Hepatocyte (in vitro differentiated cells): ENCODE measurements at regions not wholly inside any gene's neighbourhood (a gene's known extent, or its start where the extent isn't known, plus 50 kb on each side); places are given as distances from the start of the nearest gene placed in this dataset.

Experiments
- DNase-seq: peaks from one replicate; pipeline ENCODE4 v3.0.0-alpha.2; 2016; ENCODE audit warnings: low spot score
- H2AFZ ChIP-seq: fragments of 200-600 bp; sonication (generic); 2 replicates; pipeline ENCODE4 v1.6.0; 2016; ENCODE audit warnings: antibody characterized with exemption, mild to moderate bottlenecking
- H3K27ac ChIP-seq: fragments of 200-600 bp; sonication (generic); 2 replicates; pipeline ENCODE4 v1.5.1; 2016; ENCODE audit warnings: mild to moderate bottlenecking
- H3K27me3 ChIP-seq: fragments of 200-600 bp; sonication (generic); 2 replicates; pipeline ENCODE4 v1.6.1; 2016
- H3K36me3 ChIP-seq: fragments of 200-600 bp; sonication (generic); replicated peaks from 2 replicates; pipeline ENCODE4 v1.5.1; 2016; ENCODE audit warnings: low read depth; ENCODE audit not compliant: insufficient read depth
- H3K4me1 ChIP-seq: fragments of 200-600 bp; sonication (generic); 2 replicates; pipeline ENCODE4 v1.5.1; 2016; ENCODE audit warnings: mild to moderate bottlenecking, moderate library complexity; ENCODE audit not compliant: insufficient read depth
- H3K4me2 ChIP-seq: fragments of 200-600 bp; sonication (generic); 2 replicates; pipeline ENCODE4 v1.6.0; 2016
- H3K4me3 ChIP-seq: fragments of 200-600 bp; sonication (generic); 2 replicates; pipeline ENCODE4 v1.5.1; 2016; ENCODE audit warnings: mild to moderate bottlenecking
- H3K79me2 ChIP-seq: fragments of 200-600 bp; sonication (generic); 2 replicates; pipeline ENCODE4 v1.6.0; 2017; ENCODE audit warnings: mild to moderate bottlenecking
- H3K9me2 ChIP-seq: fragments of 200-600 bp; sonication (generic); replicated peaks from 2 replicates; pipeline ENCODE4 v1.6.0; 2017; ENCODE audit warnings: mild to moderate bottlenecking; ENCODE audit not compliant: insufficient read depth
- H3K9me3 ChIP-seq: fragments of 200-600 bp; sonication (generic); 2 replicates; pipeline ENCODE4 v1.5.1; 2016; ENCODE audit warnings: low read depth, mild to moderate bottlenecking
- H4K20me1 ChIP-seq: fragments of 200-600 bp; sonication (generic); 2 replicates; pipeline ENCODE4 v1.6.0; 2016; ENCODE audit warnings: mild to moderate bottlenecking; ENCODE audit not compliant: insufficient read depth, poor library complexity, severe bottlenecking
- EZH2 ChIP-seq: fragments of 200-600 bp; sonication (generic); IDR thresholded peaks from 2 replicates; pipeline ENCODE4 v1.6.1; 2016; ENCODE audit warnings: antibody characterized with exemption, mild to moderate bottlenecking, borderline replicate concordance
- EZH2phosphoT487 ChIP-seq: fragments of 200-600 bp; sonication (generic); IDR thresholded peaks from one replicate; pipeline ENCODE4 v1.6.1; 2018; ENCODE audit warnings: antibody characterized with exemption, mild to moderate bottlenecking, low read depth, moderate library complexity; ENCODE audit not compliant: unreplicated experiment, severe bottlenecking
- WGBS: methylation state at CpG from one replicate; pipeline ENCODE4 v1.1.6; 2016; ENCODE audit warnings: low lambda C conversion rate; ENCODE audit errors: missing lambda C conversion rate; 5-methylcytosine and 5-hydroxymethylcytosine counted together
- TF ChIP-seq, protein P1 (sequence below): fragments of 200-600 bp; sonication (generic); IDR thresholded peaks from 2 replicates; pipeline ENCODE4 v1.5.1; 2016; ENCODE audit warnings: antibody characterized with exemption, mild to moderate bottlenecking; ENCODE audit not compliant: poor library complexity

DNA sequence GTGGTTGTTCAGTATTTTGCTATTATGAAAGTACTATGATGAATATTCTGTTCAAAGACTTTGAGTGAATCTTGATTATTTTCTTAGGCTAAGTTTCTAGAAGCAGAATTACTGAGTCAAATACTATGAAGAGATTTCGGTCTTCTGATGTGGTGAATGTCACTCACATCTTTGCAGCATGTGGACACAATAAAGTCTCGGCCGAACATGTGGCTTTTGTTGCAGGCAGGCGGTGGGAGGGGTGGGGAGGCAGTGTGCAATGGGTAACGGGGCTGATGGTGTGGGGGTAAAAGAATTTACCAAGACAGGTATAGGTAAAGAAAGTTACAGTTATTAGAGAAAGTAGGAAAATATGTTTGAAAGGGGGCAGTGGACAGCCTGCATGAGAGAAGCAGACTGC, 156.4 kb upstream of the DTNBP1 start:
- H3K9me2 ChIP-seq, result no peaks in the 10 kb centered on the region
- H3K27ac ChIP-seq, result no peak overlapping the region
- H3K79me2 ChIP-seq, result no peaks in the 10 kb centered on the region
- H3K4me1 ChIP-seq, result no peaks in the 10 kb centered on the region
- DNase-seq, result no peak
- WGBS, result 57% methylated on average over 5 of the region's 5 CpGs
- no peaks in the 10 kb centered on the region for H3K27me3 ChIP-seq
- H4K20me1 ChIP-seq, result no peaks in the 10 kb centered on the region
- no peaks in the 10 kb centered on the region for H3K36me3 ChIP-seq
- no peaks in the 10 kb centered on the region for H3K9me3 ChIP-seq
- no peak overlapping the region for H3K4me3 ChIP-seq
- no peak overlapping the region for H2AFZ ChIP-seq
- no peak overlapping the region for H3K4me2 ChIP-seq
- no peak for TF ChIP-seq EZH2
- no peak for TF ChIP-seq EZH2phosphoT487
- TF ChIP-seq, protein P1, sequence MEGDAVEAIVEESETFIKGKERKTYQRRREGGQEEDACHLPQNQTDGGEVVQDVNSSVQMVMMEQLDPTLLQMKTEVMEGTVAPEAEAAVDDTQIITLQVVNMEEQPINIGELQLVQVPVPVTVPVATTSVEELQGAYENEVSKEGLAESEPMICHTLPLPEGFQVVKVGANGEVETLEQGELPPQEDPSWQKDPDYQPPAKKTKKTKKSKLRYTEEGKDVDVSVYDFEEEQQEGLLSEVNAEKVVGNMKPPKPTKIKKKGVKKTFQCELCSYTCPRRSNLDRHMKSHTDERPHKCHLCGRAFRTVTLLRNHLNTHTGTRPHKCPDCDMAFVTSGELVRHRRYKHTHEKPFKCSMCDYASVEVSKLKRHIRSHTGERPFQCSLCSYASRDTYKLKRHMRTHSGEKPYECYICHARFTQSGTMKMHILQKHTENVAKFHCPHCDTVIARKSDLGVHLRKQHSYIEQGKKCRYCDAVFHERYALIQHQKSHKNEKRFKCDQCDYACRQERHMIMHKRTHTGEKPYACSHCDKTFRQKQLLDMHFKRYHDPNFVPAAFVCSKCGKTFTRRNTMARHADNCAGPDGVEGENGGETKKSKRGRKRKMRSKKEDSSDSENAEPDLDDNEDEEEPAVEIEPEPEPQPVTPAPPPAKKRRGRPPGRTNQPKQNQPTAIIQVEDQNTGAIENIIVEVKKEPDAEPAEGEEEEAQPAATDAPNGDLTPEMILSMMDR, result no peak

DNA sequence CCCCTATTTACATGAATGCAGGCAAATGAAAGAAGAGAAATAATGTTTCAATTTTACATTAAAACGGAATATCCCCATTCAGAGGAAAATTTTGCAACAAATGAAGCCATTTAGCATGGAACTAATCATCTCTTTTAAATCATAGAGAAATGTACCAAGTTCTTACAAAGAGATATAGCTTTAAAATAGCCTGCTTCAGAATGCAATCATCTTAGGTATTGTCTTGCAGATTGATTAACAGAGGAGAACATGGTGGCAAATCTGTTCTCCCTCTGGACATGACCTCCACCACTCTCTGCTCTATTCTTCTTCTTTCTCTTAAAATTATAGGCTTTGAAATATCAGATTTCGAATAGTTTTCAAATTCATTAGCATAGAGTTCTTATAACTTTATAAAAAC, 155.7 kb upstream of the DTNBP1 start:
- H3K4me1 ChIP-seq, result no peaks in the 10 kb centered on the region
- H3K36me3 ChIP-seq, result no peaks in the 10 kb centered on the region
- H4K20me1 ChIP-seq, result no peaks in the 10 kb centered on the region
- H3K4me3 ChIP-seq, result no peak overlapping the region
- H3K9me2 ChIP-seq, result no peaks in the 10 kb centered on the region
- no peak overlapping the region for H2AFZ ChIP-seq
- WGBS, result 50% methylated on average over 2 of the region's 2 CpGs
- H3K27me3 ChIP-seq, result no peaks in the 10 kb centered on the region
- H3K4me2 ChIP-seq, result no peak overlapping the region
- no peak for TF ChIP-seq EZH2
- TF ChIP-seq, protein P1, result no peak
- TF ChIP-seq EZH2phosphoT487, result no peak
- no peaks in the 10 kb centered on the region for H3K9me3 ChIP-seq
- no peaks in the 10 kb centered on the region for H3K79me2 ChIP-seq
- no peak overlapping the region for H3K27ac ChIP-seq
- no peak for DNase-seq

DNA sequence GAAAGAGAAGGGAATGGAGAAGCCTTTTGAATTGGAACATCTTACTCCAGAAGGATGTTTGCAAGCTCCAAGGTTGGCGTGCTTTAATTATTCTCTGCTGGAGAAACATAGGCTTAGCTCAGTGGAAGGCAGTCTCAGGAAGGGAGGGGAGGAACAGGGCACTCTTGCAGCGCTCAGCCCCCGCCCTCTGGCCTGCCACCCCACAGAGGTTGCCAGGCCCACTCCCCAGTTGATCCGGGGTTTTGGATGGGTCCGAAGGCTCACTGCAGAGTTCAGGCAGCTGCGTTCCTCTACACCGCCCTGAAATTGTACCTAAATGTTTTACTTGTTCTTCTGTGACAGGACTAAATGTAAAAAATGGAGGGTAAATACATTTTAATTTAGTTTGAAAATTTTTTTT, 155.2 kb upstream of the DTNBP1 start:
- H3K79me2 ChIP-seq, result no peaks in the 10 kb centered on the region
- no peak overlapping the region for H3K27ac ChIP-seq
- TF ChIP-seq, protein P1, result no peak
- TF ChIP-seq EZH2phosphoT487 (no peak), EZH2 (no peak)
- H3K9me2 ChIP-seq, result no peaks in the 10 kb centered on the region
- DNase-seq, result no peak
- no peak overlapping the region for H3K4me2 ChIP-seq
- no peak overlapping the region for H2AFZ ChIP-seq
- WGBS, result 97% methylated on average over 7 of the region's 7 CpGs
- no peaks in the 10 kb centered on the region for H3K9me3 ChIP-seq
- H4K20me1 ChIP-seq, result no peaks in the 10 kb centered on the region
- no peak overlapping the region for H3K4me3 ChIP-seq
- H3K36me3 ChIP-seq, result no peaks in the 10 kb centered on the region
- no peaks in the 10 kb centered on the region for H3K4me1 ChIP-seq
- H3K27me3 ChIP-seq, result no peaks in the 10 kb centered on the region

DNA sequence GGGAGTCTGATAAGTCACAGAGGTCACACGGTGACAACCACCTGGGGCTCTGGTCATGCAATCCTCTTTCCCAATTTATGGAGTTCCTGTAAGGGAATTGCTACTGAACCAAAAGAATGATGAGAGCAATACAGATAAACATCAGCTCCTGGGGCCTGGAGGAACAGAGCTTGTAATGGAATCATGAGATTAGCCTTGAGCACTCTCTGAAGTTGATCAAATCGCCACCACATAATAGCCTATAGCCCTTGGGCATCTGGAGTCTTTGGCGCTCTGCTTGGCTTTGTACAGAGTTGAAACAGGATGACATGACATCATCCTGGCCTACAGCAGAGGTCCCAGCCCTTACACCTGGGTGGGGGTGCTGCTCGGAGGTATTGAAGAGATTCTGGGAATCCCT, 154.3 kb upstream of the DTNBP1 start:
- Histone ChIP-seq H3K4me2 (no peak overlapping the region), H3K9me3 (no peaks in the 10 kb centered on the region), H3K79me2 (no peaks in the 10 kb centered on the region), H2AFZ (no peak overlapping the region), H3K9me2 (no peaks in the 10 kb centered on the region), H3K27ac (no peak overlapping the region), H4K20me1 (no peaks in the 10 kb centered on the region), H3K4me1 (no peaks in the 10 kb centered on the region), H3K36me3 (no peaks in the 10 kb centered on the region), H3K4me3 (no peak overlapping the region), H3K27me3 (no peaks in the 10 kb centered on the region)
- TF ChIP-seq EZH2phosphoT487 (no peak), EZH2 (no peak)
- TF ChIP-seq, protein P1, result no peak
- 51% methylated on average over 4 of the region's 4 CpGs for WGBS
- DNase-seq, result no peak
